Panc1 (cell line): ENCODE measurements at regions not wholly inside any gene's neighbourhood (a gene's known extent, or its start where the extent isn't known, plus 50 kb on each side); places are given as distances from the start of the nearest gene placed in this dataset.

Experiments used
- ATAC-seq: fragments of 200-7000 bp; cut with Tn5 transposase; 2 replicates; pipeline ENCODE4 v1.9.1; 2020; ENCODE audit warnings: mild to moderate bottlenecking, moderate library complexity
- BruUV-seq: library from RNA; stranded (reverse); fragments of 400-500 nt; replicated peaks from 2 replicates; lab custom pipeline; 2021; lab: Mats Ljungman, UMichigan
- CTCF ChIA-PET: fragments of 300-600 bp; sonication (Branson Sonifier 250); formaldehyde crosslinking; loops from one replicate; lab custom pipeline; 2022; ENCODE audit warnings: antibody characterized with exemption; lab: Charles Lee
- POLR2A ChIA-PET: fragments of 300-600 bp; sonication (Branson Sonifier 250); formaldehyde crosslinking; loops from one replicate; lab custom pipeline; 2022; ENCODE audit warnings: antibody characterized with exemption; lab: Charles Lee
- DNase-seq: peaks from one replicate; pipeline ENCODE4 v3.0.0-alpha.2; 2010; ENCODE audit warnings: low read depth, low spot score
- H3K27ac ChIP-seq: 2 replicates; pipeline ENCODE4 v1.5.1; 2011; ENCODE audit warnings: mild to moderate bottlenecking, low read length, inconsistent platforms
- H3K27me3 ChIP-seq: fragments of 200-500 bp; sonication (Bioruptor generic); 2 replicates; pipeline ENCODE4 v1.6.0; 2014; ENCODE audit warnings: low read length, inconsistent platforms; ENCODE audit not compliant: control insufficient read depth, insufficient read depth
- H3K36me3 ChIP-seq: fragments of 200-500 bp; sonication (Bioruptor generic); 2 replicates; pipeline ENCODE4 v1.5.1; 2014; ENCODE audit warnings: inconsistent platforms, mild to moderate bottlenecking, low read length, moderate library complexity; ENCODE audit not compliant: control insufficient read depth, insufficient read depth
- H3K4me1 ChIP-seq: 2 replicates; pipeline ENCODE4 v1.5.1; 2011; ENCODE audit warnings: inconsistent platforms, mild to moderate bottlenecking, low read length, moderate library complexity; ENCODE audit not compliant: control insufficient read depth, insufficient read depth
- H3K4me3 ChIP-seq, 2 experiments: 2 replicates each; pipeline ENCODE4 v1.5.1; 2011 to 2012; ENCODE audit warnings: low read depth in 2 of 2, low read length in 2 of 2, mild to moderate bottlenecking in 2 of 2, inconsistent platforms in 1 of 2, moderate library complexity in 1 of 2
- H3K9me3 ChIP-seq: fragments of 200-500 bp; sonication (Bioruptor generic); 2 replicates; pipeline ENCODE4 v1.5.1; 2014; ENCODE audit warnings: low read depth, mild to moderate bottlenecking, inconsistent platforms, low read length, moderate library complexity; ENCODE audit not compliant: control insufficient read depth, insufficient read depth
- POLR2AphosphoS5 ChIP-seq: IDR thresholded peaks from 2 replicates; pipeline ENCODE4 v1.6.1; 2012; ENCODE audit warnings: mild to moderate bottlenecking, low read depth, low read length, moderate library complexity
- SIN3A ChIP-seq: IDR thresholded peaks from 2 replicates; pipeline ENCODE4 v1.6.1; 2012; ENCODE audit warnings: low read depth, mild to moderate bottlenecking, low read length, moderate library complexity, borderline replicate concordance; ENCODE audit not compliant: insufficient read depth
- TCF7L2 ChIP-seq: IDR thresholded peaks from 2 replicates; pipeline ENCODE4 v1.6.1; 2011; ENCODE audit warnings: mild to moderate bottlenecking, low read depth, low read length, inconsistent platforms
- in situ Hi-C: cut with HindIII; loops from 2 replicates; pipeline ENCODE4 v1.10.0; 2016; ENCODE audit warnings: low sequenced_read_pairs, low pct_unique_long_range_greater_than_20kb
- intact Hi-C: fragments of 100-400 bp; cut with micrococcal nuclease; formaldehyde crosslinking; loops from one replicate; pipeline ENCODE4 v1.10.0; 2022; ENCODE audit not compliant: unreplicated experiment
- TF ChIP-seq, protein P1 (sequence below): fragments of 450-650 bp; IDR thresholded peaks from 2 replicates; pipeline ENCODE4 v1.5.1; 2017; ENCODE audit warnings: mild to moderate bottlenecking
- TF ChIP-seq, protein P2 (sequence below), 2 experiments: IDR thresholded peaks; 2 replicates each; pipeline ENCODE4 v1.6.1; 2011 to 2012; ENCODE audit warnings: low read depth in 2 of 2, control low read depth in 1 of 2, low read length in 1 of 2, mild to moderate bottlenecking in 1 of 2, moderate library complexity in 1 of 2; ENCODE audit not compliant: insufficient read depth in 1 of 2

DNA sequence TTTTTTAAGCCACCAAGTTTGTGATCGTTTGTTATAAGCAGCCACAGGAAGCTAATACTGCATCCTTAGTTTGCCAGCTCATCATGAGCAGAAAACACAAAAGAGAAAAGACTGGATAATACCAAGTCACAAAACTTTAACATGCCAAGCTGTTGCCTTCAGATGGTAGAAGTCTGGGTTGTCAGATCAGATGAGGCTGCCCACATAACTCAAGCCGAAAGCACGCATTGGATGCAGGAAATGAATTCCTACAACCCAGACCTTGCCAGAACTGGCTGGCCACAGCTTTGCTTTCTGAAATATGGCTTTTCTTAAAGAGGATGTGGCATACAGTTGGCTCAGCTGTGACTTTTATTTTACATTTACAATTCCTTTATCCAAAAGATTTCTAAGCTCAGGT is 118.3 kb upstream of the NEO1 start:
- POLR2A ChIA-PET: interaction anchor here (0.6 kb wide), 1 partner anchor 39 kb away, joined by 4 read pairs; no protein-coding TSS in a partner anchor
- no peaks in the 10 kb centered on the region for H3K4me1 ChIP-seq
- no TSS peak for BruUV-seq
- intact Hi-C loops: no loop called here
- H3K36me3 ChIP-seq: no peaks in the 10 kb centered on the region
- H3K27ac ChIP-seq: no peak overlapping the region
- no peak for ATAC-seq
- CTCF ChIA-PET: no interaction called here
- no peaks in the 10 kb centered on the region for H3K9me3 ChIP-seq
- no peak overlapping the region for H3K4me3 ChIP-seq
- no peak for DNase-seq
- H3K27me3 ChIP-seq: peaks cover 3% of the 10 kb centered on the region
- in situ Hi-C loops: no loop called here
- TF ChIP-seq, protein P1, sequence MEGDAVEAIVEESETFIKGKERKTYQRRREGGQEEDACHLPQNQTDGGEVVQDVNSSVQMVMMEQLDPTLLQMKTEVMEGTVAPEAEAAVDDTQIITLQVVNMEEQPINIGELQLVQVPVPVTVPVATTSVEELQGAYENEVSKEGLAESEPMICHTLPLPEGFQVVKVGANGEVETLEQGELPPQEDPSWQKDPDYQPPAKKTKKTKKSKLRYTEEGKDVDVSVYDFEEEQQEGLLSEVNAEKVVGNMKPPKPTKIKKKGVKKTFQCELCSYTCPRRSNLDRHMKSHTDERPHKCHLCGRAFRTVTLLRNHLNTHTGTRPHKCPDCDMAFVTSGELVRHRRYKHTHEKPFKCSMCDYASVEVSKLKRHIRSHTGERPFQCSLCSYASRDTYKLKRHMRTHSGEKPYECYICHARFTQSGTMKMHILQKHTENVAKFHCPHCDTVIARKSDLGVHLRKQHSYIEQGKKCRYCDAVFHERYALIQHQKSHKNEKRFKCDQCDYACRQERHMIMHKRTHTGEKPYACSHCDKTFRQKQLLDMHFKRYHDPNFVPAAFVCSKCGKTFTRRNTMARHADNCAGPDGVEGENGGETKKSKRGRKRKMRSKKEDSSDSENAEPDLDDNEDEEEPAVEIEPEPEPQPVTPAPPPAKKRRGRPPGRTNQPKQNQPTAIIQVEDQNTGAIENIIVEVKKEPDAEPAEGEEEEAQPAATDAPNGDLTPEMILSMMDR: no peak
- TF ChIP-seq TCF7L2: no peak
- no peak for TF ChIP-seq POLR2AphosphoS5
- TF ChIP-seq, protein P2, sequence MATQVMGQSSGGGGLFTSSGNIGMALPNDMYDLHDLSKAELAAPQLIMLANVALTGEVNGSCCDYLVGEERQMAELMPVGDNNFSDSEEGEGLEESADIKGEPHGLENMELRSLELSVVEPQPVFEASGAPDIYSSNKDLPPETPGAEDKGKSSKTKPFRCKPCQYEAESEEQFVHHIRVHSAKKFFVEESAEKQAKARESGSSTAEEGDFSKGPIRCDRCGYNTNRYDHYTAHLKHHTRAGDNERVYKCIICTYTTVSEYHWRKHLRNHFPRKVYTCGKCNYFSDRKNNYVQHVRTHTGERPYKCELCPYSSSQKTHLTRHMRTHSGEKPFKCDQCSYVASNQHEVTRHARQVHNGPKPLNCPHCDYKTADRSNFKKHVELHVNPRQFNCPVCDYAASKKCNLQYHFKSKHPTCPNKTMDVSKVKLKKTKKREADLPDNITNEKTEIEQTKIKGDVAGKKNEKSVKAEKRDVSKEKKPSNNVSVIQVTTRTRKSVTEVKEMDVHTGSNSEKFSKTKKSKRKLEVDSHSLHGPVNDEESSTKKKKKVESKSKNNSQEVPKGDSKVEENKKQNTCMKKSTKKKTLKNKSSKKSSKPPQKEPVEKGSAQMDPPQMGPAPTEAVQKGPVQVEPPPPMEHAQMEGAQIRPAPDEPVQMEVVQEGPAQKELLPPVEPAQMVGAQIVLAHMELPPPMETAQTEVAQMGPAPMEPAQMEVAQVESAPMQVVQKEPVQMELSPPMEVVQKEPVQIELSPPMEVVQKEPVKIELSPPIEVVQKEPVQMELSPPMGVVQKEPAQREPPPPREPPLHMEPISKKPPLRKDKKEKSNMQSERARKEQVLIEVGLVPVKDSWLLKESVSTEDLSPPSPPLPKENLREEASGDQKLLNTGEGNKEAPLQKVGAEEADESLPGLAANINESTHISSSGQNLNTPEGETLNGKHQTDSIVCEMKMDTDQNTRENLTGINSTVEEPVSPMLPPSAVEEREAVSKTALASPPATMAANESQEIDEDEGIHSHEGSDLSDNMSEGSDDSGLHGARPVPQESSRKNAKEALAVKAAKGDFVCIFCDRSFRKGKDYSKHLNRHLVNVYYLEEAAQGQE (IDR thresholded peaks at IDR 0.05; ENCODE audit: insufficient read depth in 1 of 2, low read depth in 2 of 2, low read length in 1 of 2): no peak
- no peak for TF ChIP-seq SIN3A

DNA sequence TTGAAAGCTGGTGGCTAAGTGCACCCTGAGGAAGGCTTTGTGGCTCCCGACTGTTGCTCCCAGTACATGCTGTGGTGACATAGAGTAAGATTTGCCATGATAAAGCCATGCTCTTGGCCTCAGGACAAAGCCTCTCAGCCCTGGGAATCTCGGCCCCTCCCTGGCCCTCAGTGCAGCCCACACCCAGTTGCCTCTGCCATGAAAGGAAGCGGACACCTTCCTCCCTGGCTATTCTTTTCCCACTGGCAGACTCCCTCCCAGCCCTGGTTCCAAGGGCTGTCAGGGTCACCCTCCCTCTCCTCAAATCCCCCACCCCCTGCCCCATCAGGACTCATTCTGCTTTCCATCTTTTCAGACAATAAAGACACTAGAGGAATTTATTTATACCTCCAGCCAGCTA is 119.8 kb upstream of the NEO1 start:
- no TSS peak for BruUV-seq
- intact Hi-C loops: no loop called here
- in situ Hi-C loops: no loop called here
- ATAC-seq (no peak), DNase-seq (no peak)
- Histone ChIP-seq H3K27ac (no peak overlapping the region), H3K4me3 (no peak overlapping the region), H3K27me3 (peaks cover 3% of the 10 kb centered on the region), H3K36me3 (no peaks in the 10 kb centered on the region), H3K4me1 (no peaks in the 10 kb centered on the region), H3K9me3 (no peaks in the 10 kb centered on the region)
- TF ChIP-seq SIN3A: no peak
- TF ChIP-seq POLR2AphosphoS5: no peak
- TF ChIP-seq, protein P2 (IDR thresholded peaks at IDR 0.05; ENCODE audit: insufficient read depth in 1 of 2, low read depth in 2 of 2, low read length in 1 of 2): no peak
- no peak for TF ChIP-seq TCF7L2
- TF ChIP-seq, protein P1: no peak
- CTCF ChIA-PET: interaction anchor here (0.6 kb wide), 1 partner anchor 79 kb away, joined by 3 read pairs; no protein-coding TSS in a partner anchor
- POLR2A ChIA-PET: no interaction called here
